HUES6 (cell line): ENCODE measurements at regions not wholly inside any gene's neighbourhood (a gene's known extent, or its start where the extent isn't known, plus 50 kb on each side); places are given as distances from the start of the nearest gene placed in this dataset.

Experiments
- H3K27ac ChIP-seq: 2 replicates; pipeline ENCODE4 v1.7.0; 2013; ENCODE audit warnings: low read depth, mild to moderate bottlenecking, low read length, inconsistent platforms
- H3K27me3 ChIP-seq: 2 replicates; pipeline ENCODE4 v1.6.1; 2013; ENCODE audit warnings: low read length; ENCODE audit not compliant: control insufficient read depth, insufficient read depth
- H3K36me3 ChIP-seq: 2 replicates; pipeline ENCODE4 v1.6.1; 2013; ENCODE audit warnings: low read length; ENCODE audit not compliant: control insufficient read depth, insufficient read depth
- H3K4me1 ChIP-seq: 2 replicates; pipeline ENCODE4 v1.6.1; 2013; ENCODE audit warnings: low read length; ENCODE audit not compliant: control insufficient read depth, insufficient read depth
- H3K4me3 ChIP-seq: 2 replicates; pipeline ENCODE4 v1.5.1; 2013; ENCODE audit warnings: low read depth, low read length
- H3K9ac ChIP-seq: one replicate; pipeline ENCODE4 v1.6.1; 2013; ENCODE audit warnings: mild to moderate bottlenecking, low read length
- H3K9me3 ChIP-seq: 2 replicates; pipeline ENCODE4 v1.6.1; 2013; ENCODE audit warnings: low read depth, low read length; ENCODE audit not compliant: control insufficient read depth, insufficient read depth

DNA sequence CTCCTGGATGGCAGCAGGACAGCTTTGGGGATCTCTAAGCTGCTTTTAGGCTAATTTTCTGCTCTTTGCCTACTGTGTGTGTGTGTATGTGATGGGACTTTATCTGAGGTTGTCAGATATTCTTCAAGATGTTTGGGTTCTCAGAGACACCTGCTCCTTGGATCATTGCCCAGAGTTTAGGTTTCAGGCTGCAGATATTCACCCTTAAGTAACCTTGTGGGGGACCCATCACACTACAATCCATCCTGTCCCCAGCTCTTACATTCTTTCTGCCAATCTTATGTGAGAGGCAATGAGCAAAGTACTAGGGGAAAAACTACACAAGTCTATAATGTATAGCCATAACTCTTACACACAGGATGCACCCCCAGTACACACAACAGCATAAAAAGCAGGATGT lies 263.0 kb upstream of the ZWINT start:
- Histone ChIP-seq H3K27me3 (no peaks in the 10 kb centered on the region), H3K9ac (no peak overlapping the region), H3K4me1 (no peaks in the 10 kb centered on the region), H3K9me3 (no peaks in the 10 kb centered on the region), H3K27ac (no peak overlapping the region), H3K4me3 (no peak overlapping the region), H3K36me3 (no peaks in the 10 kb centered on the region)

- H3K9me3 ChIP-seq, result no peaks in the 10 kb centered on the region
- no peak overlapping the region for H3K27ac ChIP-seq
- no peaks in the 10 kb centered on the region for H3K27me3 ChIP-seq
- H3K36me3 ChIP-seq, result no peaks in the 10 kb centered on the region
- H3K4me3 ChIP-seq, result no peak overlapping the region
- H3K4me1 ChIP-seq, result no peaks in the 10 kb centered on the region
- no peak overlapping the region for H3K9ac ChIP-seq
These were observed 262.0 kb upstream of the ZWINT start for GRCh38 chr10:56623064-56623463.

- no peaks in the 10 kb centered on the region for H3K9me3 ChIP-seq
- no peak overlapping the region for H3K4me3 ChIP-seq
These were observed 261.4 kb upstream of the ZWINT start for GRCh38 chr10:56622335-56622973.

DNA sequence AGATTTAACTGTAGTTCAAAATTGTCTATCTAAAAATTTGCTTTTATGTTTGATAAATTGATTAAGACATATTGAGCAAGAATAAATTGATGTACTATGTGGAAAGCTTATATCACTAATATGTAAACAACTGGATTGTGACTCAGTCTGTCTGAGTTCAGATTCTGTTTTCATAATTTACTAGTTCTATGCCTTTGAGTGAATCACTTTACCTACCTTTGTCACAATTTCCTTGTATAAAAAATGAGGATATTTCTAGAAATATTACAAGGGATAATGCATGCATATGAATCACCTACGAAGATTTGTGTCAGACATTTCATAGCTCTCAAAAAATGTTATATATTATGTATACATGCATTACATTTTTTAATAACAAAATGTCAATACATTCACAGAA lies 245.1 kb upstream of the ZWINT start:
- no peaks in the 10 kb centered on the region for H3K9me3 ChIP-seq
- no peaks in the 10 kb centered on the region for H3K27me3 ChIP-seq
- no peaks in the 10 kb centered on the region for H3K36me3 ChIP-seq
- no peak overlapping the region for H3K9ac ChIP-seq
- H3K4me3 ChIP-seq, result no peak overlapping the region
- no peak overlapping the region for H3K27ac ChIP-seq
- H3K4me1 ChIP-seq, result peaks cover 2% of the 10 kb centered on the region; the same call in 1 of the 2 replicates

More at GRCh38 chr10:56622335-56622973, 261.4 kb upstream of the ZWINT start:
- H3K4me1 ChIP-seq, result no peaks in the 10 kb centered on the region
- H3K27me3 ChIP-seq, result no peaks in the 10 kb centered on the region
- H3K27ac ChIP-seq, result no peak overlapping the region
- no peak overlapping the region for H3K9ac ChIP-seq
- H3K36me3 ChIP-seq, result no peaks in the 10 kb centered on the region

DNA sequence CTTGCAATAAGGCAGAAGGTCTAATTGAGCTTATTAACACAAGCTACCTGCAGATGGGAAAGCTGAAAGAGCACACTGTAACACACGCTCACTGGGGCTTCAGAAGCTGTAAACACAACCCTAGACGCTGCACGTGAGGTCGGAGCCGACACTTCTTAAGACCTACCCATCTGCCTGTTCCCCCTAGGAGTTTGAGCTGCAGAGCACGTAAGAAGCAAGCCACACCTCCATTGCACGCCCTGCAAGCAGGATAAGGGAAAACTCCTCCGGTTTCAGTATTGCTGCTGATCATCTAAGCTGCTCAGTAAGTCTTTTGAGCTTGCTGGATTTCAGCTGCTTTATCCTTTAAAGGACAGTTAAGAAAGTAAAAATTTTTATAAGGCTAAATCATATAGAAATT lies 244.0 kb upstream of the ZWINT start:
- no peaks in the 10 kb centered on the region for H3K9me3 ChIP-seq
- H3K36me3 ChIP-seq, result no peaks in the 10 kb centered on the region
- no peak overlapping the region for H3K27ac ChIP-seq
- H3K4me1 ChIP-seq, result peaks cover 2% of the 10 kb centered on the region; the same call in 1 of the 2 replicates
- no peak overlapping the region for H3K4me3 ChIP-seq
- H3K9ac ChIP-seq, result no peak overlapping the region
- no peaks in the 10 kb centered on the region for H3K27me3 ChIP-seq

DNA sequence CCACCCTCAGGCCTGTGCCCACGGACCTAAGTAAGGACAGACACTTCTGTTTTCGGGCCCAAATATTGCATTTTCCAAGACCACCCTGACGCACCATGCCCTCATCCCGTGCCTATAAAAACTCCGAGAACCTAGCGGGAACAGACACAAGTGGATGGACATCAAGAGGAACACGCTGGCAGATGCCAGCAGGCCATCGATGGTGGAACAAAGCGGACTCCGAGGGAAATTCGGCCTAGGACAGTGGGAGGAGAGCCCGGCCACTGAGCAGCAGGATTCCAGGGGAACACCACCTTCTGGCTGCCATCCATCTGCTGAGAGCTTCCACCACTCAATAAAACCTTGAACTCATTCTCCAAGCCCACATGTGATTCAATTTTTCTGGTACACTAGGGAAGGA lies 243.6 kb upstream of the ZWINT start:
- no peak overlapping the region for H3K4me3 ChIP-seq
- no peak overlapping the region for H3K27ac ChIP-seq
- H3K27me3 ChIP-seq, result no peaks in the 10 kb centered on the region

GRCh38 chr10:56599201-56599600 lies 238.1 kb upstream of the ZWINT start:
- H3K36me3 ChIP-seq, result no peaks in the 10 kb centered on the region
- no peak overlapping the region for H3K4me3 ChIP-seq
- H3K27ac ChIP-seq, result no peak overlapping the region
- no peaks in the 10 kb centered on the region for H3K27me3 ChIP-seq
- no peaks in the 10 kb centered on the region for H3K9me3 ChIP-seq
- no peak overlapping the region for H3K9ac ChIP-seq
- no peaks in the 10 kb centered on the region for H3K4me1 ChIP-seq

More for the DNA sequence above, 243.6 kb upstream of the ZWINT start:
- Histone ChIP-seq H3K9ac (no peak overlapping the region), H3K4me1 (peaks cover 2% of the 10 kb centered on the region; the same call in 1 of the 2 replicates), H3K9me3 (no peaks in the 10 kb centered on the region), H3K36me3 (no peaks in the 10 kb centered on the region)

DNA sequence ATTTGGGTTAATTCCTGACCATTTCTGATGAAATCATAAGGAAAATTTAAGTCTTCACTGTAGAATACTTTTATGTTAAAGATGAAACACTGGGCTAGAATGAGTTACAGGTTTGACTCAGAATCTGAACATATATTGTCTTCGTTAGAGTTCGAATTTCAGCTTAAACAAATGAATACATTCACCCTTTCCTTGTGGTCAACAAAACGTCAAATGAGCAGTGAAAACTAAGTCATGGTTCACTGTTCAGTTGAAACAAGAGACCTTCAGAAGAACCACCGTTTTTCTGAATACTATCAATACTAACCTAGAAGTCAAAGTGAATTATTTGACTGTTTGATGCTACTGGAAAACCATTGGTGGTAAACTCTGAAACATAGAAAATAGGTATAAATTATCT lies 235.2 kb upstream of the ZWINT start:
- Histone ChIP-seq H3K4me3 (no peak overlapping the region), H3K9me3 (no peaks in the 10 kb centered on the region), H3K36me3 (no peaks in the 10 kb centered on the region), H3K9ac (no peak overlapping the region), H3K27me3 (no peaks in the 10 kb centered on the region), H3K4me1 (no peaks in the 10 kb centered on the region), H3K27ac (no peak overlapping the region)

GRCh38 chr10:56593120-56593519 lies 232.1 kb upstream of the ZWINT start:
- Histone ChIP-seq H3K27ac (no peak overlapping the region), H3K9ac (no peak overlapping the region), H3K4me1 (no peaks in the 10 kb centered on the region), H3K4me3 (no peak overlapping the region), H3K27me3 (no peaks in the 10 kb centered on the region), H3K9me3 (0 out of 2 replicates have a peak, but pooled peaks cover 4% of the 10 kb centered on the region), H3K36me3 (no peaks in the 10 kb centered on the region)

DNA sequence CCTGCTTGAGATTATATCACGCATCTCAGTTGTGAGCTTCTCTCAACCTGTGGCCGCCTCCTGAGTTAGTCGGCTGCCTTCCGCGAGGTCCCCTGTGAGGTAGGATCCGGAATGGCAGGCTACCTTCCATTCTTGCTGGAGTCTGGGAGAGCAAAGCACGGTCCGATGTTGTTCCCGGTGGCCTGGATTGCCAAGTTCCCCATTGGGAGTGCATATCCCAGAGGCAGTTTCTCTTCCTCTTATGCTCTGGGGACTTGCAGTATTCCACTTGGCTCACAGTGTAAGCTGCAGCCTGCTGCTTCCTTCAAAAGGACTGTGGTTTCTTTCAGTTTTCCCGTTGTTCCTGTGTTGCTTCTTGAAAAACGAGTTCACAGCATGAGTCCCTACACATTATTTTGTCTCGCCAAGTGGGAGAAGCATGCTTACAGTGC lies 225.4 kb upstream of the ZWINT start:
- Histone ChIP-seq H3K9me3 (0 out of 2 replicates have a peak, but pooled peaks cover 4% of the 10 kb centered on the region), H3K9ac (no peak overlapping the region), H3K4me1 (0 out of 2 replicates have a peak, but pooled peaks cover 4% of the 10 kb centered on the region), H3K27ac (no peak overlapping the region), H3K27me3 (no peaks in the 10 kb centered on the region), H3K4me3 (no peak overlapping the region), H3K36me3 (no peaks in the 10 kb centered on the region)

GRCh38 chr10:56585447-56586171 lies 224.6 kb upstream of the ZWINT start:
- Histone ChIP-seq H3K36me3 (no peaks in the 10 kb centered on the region), H3K4me1 (0 out of 2 replicates have a peak, but pooled peaks cover 4% of the 10 kb centered on the region), H3K27ac (no peak overlapping the region), H3K9ac (no peak overlapping the region), H3K27me3 (no peaks in the 10 kb centered on the region), H3K4me3 (no peak overlapping the region), H3K9me3 (0 out of 2 replicates have a peak, but pooled peaks cover 4% of the 10 kb centered on the region)
